ENCODE measurements at regions not wholly inside any gene's neighbourhood (a gene's known extent, or its start where the extent isn't known, plus 50 kb on each side); places are given as distances from the start of the nearest gene placed in this dataset.

DNA sequence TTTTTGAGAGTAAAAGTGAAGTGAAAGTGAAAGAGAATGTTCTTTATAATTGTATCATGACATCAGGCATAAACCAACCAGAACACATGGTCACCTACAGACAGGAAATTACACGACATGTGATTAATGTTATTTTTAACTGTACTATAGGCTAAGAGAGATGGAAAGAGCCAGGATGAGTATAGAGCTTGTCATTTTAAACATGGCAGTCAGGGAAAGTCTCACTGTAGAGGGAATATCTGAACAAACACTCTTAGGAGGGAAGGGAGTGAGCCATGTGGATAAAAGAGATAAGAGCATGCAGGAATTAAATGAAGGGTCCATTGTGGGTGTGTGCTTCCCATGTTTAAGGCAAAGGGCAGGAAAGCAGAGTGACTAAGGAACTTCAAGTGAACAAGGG is 599.1 kb upstream of the FAT3 start:
- no peak overlapping the region for H3K27ac Mint-ChIP-seq

DNA sequence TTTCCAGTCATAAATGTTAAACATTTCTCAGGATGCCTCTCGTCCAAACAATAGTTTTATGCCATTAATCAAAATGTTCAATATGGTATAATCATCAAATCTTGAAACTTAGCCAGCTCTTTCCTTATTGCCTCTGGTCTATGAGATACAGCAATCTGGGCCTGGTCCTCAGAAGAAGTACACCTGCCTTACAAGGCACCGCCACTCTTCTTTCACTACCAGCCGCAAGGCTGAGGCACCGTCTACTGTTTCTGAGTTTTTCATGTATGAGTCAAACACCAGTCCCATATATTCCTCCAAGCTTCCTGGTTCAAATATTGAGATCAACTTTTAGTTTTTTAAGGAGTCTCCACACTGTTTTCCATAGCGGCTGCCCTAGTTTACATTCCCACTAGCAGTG is 600.6 kb upstream of the FAT3 start:
- DNase-seq: no peak
- Mint-ChIP-seq H3K4me3 (no peak overlapping the region), H3K27me3 (no peaks in the 10 kb centered on the region), H3K27ac (no peak overlapping the region), H3K36me3 (no peaks in the 10 kb centered on the region), H3K9me3 (peaks cover 0 to 12% of the 10 kb centered on the region in 2 donors), H3K4me1 (no peaks in the 10 kb centered on the region)
- no peak for ATAC-seq (replicated peaks)

More for the DNA sequence above, 599.1 kb upstream of the FAT3 start:
- no peak for DNase-seq
- Mint-ChIP-seq H3K27me3 (no peaks in the 10 kb centered on the region), H3K9me3 (peaks cover 0 to 10% of the 10 kb centered on the region in 2 donors), H3K4me3 (no peak overlapping the region), H3K4me1 (no peaks in the 10 kb centered on the region), H3K36me3 (no peaks in the 10 kb centered on the region)
- ATAC-seq (replicated peaks): no peak

DNA sequence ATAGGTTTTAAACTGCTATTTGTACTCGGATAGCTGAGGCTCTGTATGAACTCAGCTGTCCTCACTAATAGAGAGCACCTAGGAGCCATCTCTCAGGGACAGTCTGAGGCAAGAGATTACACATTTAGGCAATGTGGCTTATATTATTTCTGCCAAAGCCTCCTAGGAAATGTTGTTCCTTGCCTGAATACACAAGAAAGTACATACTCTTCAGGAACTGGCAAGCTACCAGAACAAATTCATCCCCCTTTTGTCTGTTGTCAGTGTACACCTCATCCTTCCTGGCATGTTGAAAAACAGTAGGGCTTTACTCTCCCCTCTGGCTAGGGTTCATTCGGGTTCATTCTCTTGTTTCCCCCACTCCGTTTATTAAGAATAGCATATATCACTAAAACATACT is 615.9 kb upstream of the FAT3 start:
- no peak for DNase-seq
- no peak overlapping the region for H3K4me3 Mint-ChIP-seq
- H3K27ac Mint-ChIP-seq: no peak overlapping the region
- no peak for ATAC-seq (replicated peaks)
- H3K36me3 Mint-ChIP-seq: no peaks in the 10 kb centered on the region
- no peaks in the 10 kb centered on the region for H3K4me1 Mint-ChIP-seq
- no peaks in the 10 kb centered on the region for H3K27me3 Mint-ChIP-seq
- peaks cover 2 to 3% of the 10 kb centered on the region in 2 donors for H3K9me3 Mint-ChIP-seq

DNA sequence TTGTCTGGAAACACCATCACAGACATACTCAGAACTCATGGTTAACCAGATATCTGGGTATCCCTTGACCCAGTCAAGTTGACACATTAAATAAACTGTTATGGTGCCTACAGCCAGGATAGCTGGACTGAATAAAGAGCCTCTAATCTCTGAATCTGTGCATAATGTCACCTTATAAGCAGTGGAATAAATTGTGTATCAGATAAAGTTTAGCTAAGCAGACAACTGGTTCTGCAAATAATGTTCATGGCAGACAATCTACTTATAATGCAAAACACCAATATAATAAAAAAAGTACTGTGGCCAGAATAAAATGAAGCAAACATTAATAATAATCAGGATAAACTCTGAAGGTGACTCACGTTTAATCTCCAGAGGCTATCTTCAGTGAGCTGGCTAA is 628.5 kb upstream of the FAT3 start:
- DNase-seq (no peak), ATAC-seq (replicated peaks) (no peak)
- H3K27ac Mint-ChIP-seq: no peak overlapping the region
- H3K4me3 Mint-ChIP-seq: no peak overlapping the region
- H3K36me3 Mint-ChIP-seq: peaks cover 2 to 3% of the 10 kb centered on the region in 2 donors
- no peaks in the 10 kb centered on the region for H3K4me1 Mint-ChIP-seq
- H3K9me3 Mint-ChIP-seq: peaks cover 9 to 11% of the 10 kb centered on the region in 2 donors
- H3K27me3 Mint-ChIP-seq: no peaks in the 10 kb centered on the region

DNA sequence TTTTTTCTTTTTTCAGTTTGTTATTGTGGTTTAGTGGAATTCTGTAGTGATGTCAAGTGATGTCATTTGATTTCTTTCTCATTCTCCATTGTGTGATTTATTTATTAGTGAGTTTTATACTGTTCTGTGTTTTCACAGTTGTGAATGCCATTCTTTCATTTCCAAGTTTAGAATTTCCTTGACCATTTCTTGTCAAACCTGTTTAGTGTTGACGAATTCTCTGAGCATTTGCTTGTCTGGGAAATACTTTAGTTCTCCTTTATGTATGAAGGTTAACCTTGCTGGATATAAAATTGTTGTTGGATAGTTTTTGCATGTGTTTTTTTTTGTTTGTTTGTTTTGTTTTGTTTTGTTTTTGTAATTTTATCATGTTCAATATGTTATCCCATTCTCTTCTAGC is 633.6 kb upstream of the FAT3 start:
- Mint-ChIP-seq H3K9me3 (peaks cover 17% of the 10 kb centered on the region in 2 donors), H3K27me3 (no peaks in the 10 kb centered on the region), H3K4me1 (no peaks in the 10 kb centered on the region), H3K27ac (no peak overlapping the region), H3K36me3 (peaks cover 2 to 3% of the 10 kb centered on the region in 2 donors), H3K4me3 (no peak overlapping the region)
- DNase-seq (no peak), ATAC-seq (replicated peaks) (no peak)

DNA sequence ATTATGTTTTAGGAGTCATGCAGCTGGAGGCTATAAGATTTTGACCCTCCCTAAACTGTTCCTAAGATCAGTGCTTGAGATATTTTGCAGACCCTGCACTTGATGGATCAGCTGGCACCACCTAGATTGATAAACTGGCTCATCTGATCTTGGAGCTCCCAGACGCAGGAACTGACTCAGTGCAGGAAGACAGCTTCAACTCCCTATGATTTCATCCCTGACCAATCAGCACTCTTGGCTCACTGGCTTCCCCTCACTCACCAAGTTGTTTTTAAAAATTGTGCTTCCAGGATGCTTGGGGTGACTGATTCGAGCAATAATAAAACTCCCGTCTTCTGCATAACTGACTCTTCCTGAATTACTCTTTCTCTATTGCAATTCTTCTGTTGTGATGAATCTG is 637.5 kb upstream of the FAT3 start:
- Mint-ChIP-seq H3K4me1 (no peaks in the 10 kb centered on the region), H3K27ac (no peak overlapping the region), H3K4me3 (no peak overlapping the region), H3K36me3 (peaks cover under 1% of the 10 kb centered on the region in 2 donors), H3K27me3 (no peaks in the 10 kb centered on the region), H3K9me3 (peaks cover 19% of the 10 kb centered on the region in 2 donors)
- no peak for ATAC-seq (replicated peaks)
- no peak for DNase-seq

DNA sequence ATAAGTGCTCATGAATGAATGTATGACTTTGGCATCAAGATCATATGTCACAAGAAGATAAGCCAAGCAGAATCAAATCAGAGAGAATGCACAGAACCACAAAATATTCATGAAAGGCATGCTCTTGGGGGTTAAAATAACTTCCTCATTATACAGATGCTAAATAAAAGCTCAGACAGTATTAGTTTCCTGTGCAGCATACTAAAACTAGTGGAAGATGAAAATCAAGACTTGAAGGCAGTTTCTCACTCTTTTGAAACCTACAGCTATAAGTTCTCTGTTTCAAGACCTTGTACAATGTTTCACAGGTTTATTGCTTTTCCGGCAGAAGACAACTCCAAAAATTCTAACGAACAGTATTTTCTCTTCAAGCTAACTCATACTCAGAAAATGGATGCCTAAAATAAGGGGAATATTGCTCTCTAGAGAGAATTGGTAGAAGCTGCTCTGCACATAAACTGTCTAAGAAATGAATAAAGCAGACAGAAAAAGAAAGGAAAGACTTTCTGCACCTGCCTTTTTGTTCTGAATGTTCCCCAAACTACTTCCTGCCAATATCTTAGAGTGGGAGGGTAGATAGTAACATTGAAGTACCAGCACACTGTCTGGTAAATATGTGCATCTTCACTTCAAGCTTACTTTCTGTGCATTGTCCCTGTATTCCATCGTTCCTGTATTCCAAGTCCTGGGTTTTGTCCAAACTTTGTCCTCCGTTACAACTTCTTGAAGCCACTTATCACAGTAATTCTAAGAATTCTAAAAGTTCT is 639.4 kb upstream of the FAT3 start:
- H3K36me3 Mint-ChIP-seq: peaks cover 0 to 2% of the 10 kb centered on the region in 2 donors
- H3K27me3 Mint-ChIP-seq: no peaks in the 10 kb centered on the region
- H3K27ac Mint-ChIP-seq: no peak overlapping the region
- ATAC-seq (replicated peaks) (no peak), DNase-seq (no peak)
- H3K4me1 Mint-ChIP-seq: no peaks in the 10 kb centered on the region
- H3K4me3 Mint-ChIP-seq: no peak overlapping the region
- H3K9me3 Mint-ChIP-seq: peaks cover 16 to 25% of the 10 kb centered on the region in 2 donors

DNA sequence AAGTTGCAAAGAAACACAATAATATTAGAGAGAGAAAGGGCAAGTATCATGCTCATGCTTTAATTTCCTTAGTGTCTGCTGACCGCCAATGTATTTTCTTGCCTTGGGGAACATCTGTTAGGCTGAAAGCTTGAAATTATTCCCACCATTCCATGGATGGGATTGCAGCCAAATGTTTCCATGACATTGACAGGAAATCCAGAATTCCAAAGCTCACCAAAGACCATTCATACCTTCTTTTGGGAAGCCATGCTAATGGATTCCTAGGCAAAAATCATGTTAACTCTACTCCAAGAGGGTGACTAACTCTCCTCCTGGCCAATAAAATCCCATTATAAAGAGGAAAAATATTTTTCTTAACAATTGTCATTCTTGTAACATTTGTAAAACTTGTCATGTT is 661.4 kb upstream of the FAT3 start:
- ATAC-seq (replicated peaks) (no peak), DNase-seq (no peak)
- H3K27ac Mint-ChIP-seq: no peak overlapping the region
- no peaks in the 10 kb centered on the region for H3K27me3 Mint-ChIP-seq
- H3K36me3 Mint-ChIP-seq: no peaks in the 10 kb centered on the region
- no peaks in the 10 kb centered on the region for H3K4me1 Mint-ChIP-seq
- peaks cover 7 to 8% of the 10 kb centered on the region in 2 donors for H3K9me3 Mint-ChIP-seq
- H3K4me3 Mint-ChIP-seq: no peak overlapping the region

DNA sequence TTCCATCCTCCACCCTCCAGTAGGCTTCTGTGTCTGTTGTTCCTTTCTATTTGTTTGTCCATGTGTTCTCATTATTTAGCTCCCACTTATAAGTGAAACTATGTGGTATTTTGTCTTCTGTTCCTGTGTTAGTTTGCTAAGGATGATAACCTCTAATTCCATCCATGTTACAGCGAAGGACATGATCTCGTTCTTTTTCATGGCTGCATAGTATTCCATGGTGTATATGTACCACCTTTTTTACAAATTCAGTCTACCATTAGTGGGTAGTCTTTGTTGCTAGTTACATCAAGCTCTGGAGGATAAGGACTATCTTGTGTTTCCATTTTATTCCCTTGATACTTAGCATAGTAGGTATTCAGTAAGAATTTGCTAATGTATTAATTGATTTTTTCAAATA is 664.2 kb upstream of the FAT3 start:
- H3K4me1 Mint-ChIP-seq: no peaks in the 10 kb centered on the region
- DNase-seq (no peak), ATAC-seq (replicated peaks) (no peak)
- H3K27ac Mint-ChIP-seq: no peak overlapping the region
- no peak overlapping the region for H3K4me3 Mint-ChIP-seq
- peaks cover 6 to 12% of the 10 kb centered on the region in 2 donors for H3K9me3 Mint-ChIP-seq
- no peaks in the 10 kb centered on the region for H3K27me3 Mint-ChIP-seq
- H3K36me3 Mint-ChIP-seq: no peaks in the 10 kb centered on the region

DNA sequence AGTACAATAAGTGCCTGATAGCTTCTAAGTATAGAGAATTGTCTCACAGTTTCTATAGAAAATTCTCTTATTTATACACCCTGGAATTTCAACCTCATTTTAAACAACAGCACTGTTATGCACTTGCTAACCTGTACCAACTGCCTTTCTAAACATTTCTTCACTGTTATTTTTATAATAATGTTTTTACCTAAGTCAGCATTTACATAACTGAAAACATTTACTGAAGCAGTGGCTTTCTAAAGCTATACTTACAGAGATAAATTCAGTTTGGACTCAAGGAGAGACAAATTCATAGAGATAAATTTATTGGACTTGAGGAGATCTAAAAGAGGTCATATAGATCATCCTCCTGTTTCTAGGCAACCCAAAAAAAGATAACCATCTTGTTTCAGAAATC is 686.6 kb upstream of the FAT3 start:
- Mint-ChIP-seq H3K27me3 (no peaks in the 10 kb centered on the region), H3K4me1 (no peaks in the 10 kb centered on the region), H3K36me3 (no peaks in the 10 kb centered on the region), H3K27ac (no peak overlapping the region), H3K4me3 (no peak overlapping the region), H3K9me3 (peaks cover 4 to 7% of the 10 kb centered on the region in 2 donors)
- ATAC-seq (replicated peaks) (no peak), DNase-seq (no peak)

DNA sequence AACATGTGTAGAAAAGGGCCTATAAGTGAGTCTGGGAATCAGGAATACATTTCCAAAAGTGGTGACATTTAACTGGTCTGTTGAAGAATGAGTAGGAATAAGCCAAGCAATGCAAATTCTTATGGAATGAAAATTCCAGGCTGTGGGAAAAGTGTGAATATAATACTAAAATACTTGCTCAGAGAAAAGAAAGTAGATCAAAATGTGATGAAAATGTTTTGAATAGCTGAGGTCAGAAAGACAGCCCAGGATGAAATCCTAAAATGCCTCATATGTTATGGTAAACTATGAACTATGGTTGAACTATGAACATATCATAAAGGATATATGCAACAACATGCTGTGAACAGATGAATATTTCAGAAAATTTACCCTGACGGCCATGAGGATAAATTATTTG is 688.3 kb upstream of the FAT3 start:
- no peaks in the 10 kb centered on the region for H3K4me1 Mint-ChIP-seq
- H3K36me3 Mint-ChIP-seq: no peaks in the 10 kb centered on the region
- peaks cover 0 to 6% of the 10 kb centered on the region in 2 donors for H3K9me3 Mint-ChIP-seq
- DNase-seq (no peak), ATAC-seq (replicated peaks) (no peak)
- H3K4me3 Mint-ChIP-seq: no peak overlapping the region
- no peaks in the 10 kb centered on the region for H3K27me3 Mint-ChIP-seq
- H3K27ac Mint-ChIP-seq: no peak overlapping the region

DNA sequence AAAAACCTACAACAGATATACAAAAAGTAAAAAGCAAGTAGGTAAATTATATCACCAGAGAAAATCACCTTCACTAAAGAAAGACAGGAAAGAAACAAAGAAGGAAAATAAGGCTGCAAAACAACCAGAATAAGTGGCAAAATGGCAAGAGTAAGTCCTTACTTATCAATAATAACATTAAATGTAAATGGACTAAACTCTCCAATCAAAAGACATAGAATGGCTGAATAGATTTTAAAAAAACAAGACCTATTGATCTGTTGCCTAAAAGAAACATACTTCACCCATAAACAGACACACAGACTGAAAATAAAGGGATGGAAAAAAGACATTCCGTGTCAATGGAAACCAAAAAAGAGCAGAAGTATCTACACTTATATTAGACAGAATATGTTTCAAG is 695.7 kb upstream of the FAT3 start:
- Mint-ChIP-seq H3K27me3 (no peaks in the 10 kb centered on the region), H3K4me1 (no peaks in the 10 kb centered on the region), H3K4me3 (no peak overlapping the region), H3K36me3 (no peaks in the 10 kb centered on the region), H3K27ac (no peak overlapping the region), H3K9me3 (peaks cover 5 to 12% of the 10 kb centered on the region in 2 donors)
- ATAC-seq (replicated peaks): no peak
- no peak for DNase-seq

DNA sequence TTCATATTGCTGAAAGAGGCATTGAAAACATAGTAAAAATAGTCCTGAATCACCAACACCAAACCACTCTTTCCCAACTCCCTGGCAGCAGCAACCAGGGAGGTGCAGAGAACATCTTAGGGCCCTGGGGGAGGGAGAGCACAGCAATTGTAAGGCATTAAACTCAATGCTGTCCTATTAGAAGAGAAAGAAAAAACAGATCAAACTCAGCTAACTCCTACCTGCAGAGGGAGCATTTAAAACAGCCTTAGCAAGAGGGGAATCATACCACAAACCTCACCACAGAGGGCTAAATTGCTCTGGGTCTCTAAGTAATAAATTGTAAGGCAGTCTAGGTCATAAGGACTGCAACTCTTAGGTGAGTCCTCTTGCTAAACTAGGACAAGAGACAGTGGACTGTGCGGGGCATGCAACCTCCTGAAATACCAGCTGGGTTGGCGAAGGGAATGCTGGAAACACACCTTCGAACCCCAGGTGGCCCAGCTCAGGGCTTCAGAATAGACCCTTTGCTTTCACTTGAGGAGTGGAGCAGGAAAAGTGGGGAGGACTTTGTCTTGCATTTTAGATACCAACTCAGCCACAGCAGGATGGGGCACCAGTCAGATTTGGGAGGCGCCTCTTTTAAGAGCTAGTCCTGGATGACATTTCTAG is 697.1 kb upstream of the FAT3 start:
- Mint-ChIP-seq H3K27ac (no peak overlapping the region), H3K36me3 (no peaks in the 10 kb centered on the region), H3K4me3 (no peak overlapping the region), H3K4me1 (no peaks in the 10 kb centered on the region), H3K27me3 (no peaks in the 10 kb centered on the region), H3K9me3 (peaks cover 3 to 12% of the 10 kb centered on the region in 2 donors)
- ATAC-seq (replicated peaks) (no peak), DNase-seq (no peak)

DNA sequence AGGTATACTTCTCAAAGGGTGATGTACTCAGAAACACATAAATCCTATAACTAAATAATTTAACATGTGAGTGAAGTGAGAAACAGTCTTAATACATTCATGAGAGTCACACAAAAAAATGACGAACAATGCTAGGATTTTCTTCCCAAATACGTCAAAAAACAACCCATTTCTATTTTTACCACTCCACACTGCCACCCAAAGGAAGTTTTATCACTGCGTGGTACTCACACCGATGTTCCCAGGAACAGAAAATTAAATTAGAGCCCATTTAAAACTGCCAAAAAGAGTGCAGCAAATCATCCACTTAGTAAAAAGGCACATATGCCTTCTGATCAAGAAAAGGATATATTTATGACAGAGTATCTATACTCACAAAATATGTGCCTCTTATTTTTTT is 710.9 kb upstream of the FAT3 start:
- DNase-seq: no peak
- Mint-ChIP-seq H3K4me1 (no peaks in the 10 kb centered on the region), H3K9me3 (peaks cover 1 to 7% of the 10 kb centered on the region in 2 donors), H3K4me3 (no peak overlapping the region), H3K27me3 (no peaks in the 10 kb centered on the region), H3K36me3 (no peaks in the 10 kb centered on the region), H3K27ac (no peak overlapping the region)
- no peak for ATAC-seq (replicated peaks)

DNA sequence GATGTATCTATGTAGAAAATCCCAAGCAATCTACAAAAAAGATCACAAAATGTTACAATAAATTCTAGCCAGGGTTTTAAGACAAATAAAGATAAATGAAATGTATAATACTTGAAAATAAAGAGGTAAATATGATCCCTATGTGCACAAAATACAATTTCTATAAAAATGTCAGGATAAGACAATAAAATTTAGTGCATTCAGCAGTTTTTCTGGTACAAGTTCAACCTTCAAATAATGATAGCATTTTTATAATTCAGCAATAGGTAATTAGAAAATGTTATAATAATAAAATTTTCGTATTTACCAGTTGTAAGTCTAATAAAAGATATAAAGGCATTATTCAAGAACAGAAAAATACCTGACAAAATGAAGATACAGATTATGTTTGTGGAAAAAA is 726.8 kb upstream of the FAT3 start:
- Mint-ChIP-seq H3K27me3 (no peaks in the 10 kb centered on the region), H3K4me1 (no peaks in the 10 kb centered on the region), H3K9me3 (peaks cover 0 to 1% of the 10 kb centered on the region in 2 donors), H3K36me3 (no peaks in the 10 kb centered on the region), H3K27ac (no peak overlapping the region), H3K4me3 (no peak overlapping the region)
- ATAC-seq (replicated peaks): no peak
- DNase-seq: no peak

Measured in stimulated activated naive B cell treated with anti-CD40 and anti-IgM and Interleukin-4, amounts not matched to agents 10 μg/mL and 1 μg/mL and 100 μg/mL, for 72 hours (primary cell).